ENCODE measurements at regions not wholly inside any gene's neighbourhood (a gene's known extent, or its start where the extent isn't known, plus 50 kb on each side); places are given as distances from the start of the nearest gene placed in this dataset.

GRCh38 chr15:69508659-69509058 lies 56.0 kb downstream of the RPLP1 start:
- TF ChIP-seq CTCF (conservative IDR thresholded peaks at IDR 0.05 in 1 of 2, IDR thresholded peaks at IDR 0.05 in 1 of 2; ENCODE audit: low read depth in 1 of 2, low read length in 2 of 2) (no peak), EZH2 (IDR thresholded peaks at IDR 0.05; ENCODE audit: low read length, missing control alignments) (no peak)
